LNCaP clone FGC (cell line): ENCODE measurements at regions not wholly inside any gene's neighbourhood (a gene's known extent, or its start where the extent isn't known, plus 50 kb on each side); places are given as distances from the start of the nearest gene placed in this dataset.

Experiments
- DNase-seq: peaks from one replicate; pipeline ENCODE4 v3.0.0-alpha.2; 2011; ENCODE audit warnings: low read depth
- H3K4me3 ChIP-seq: 2 replicates; pipeline ENCODE4 v1.5.1; 2011; ENCODE audit warnings: mild to moderate bottlenecking, low read depth, low read length, control low read depth
- CTCF ChIP-seq: IDR thresholded peaks from 2 replicates; pipeline ENCODE4 v1.5.1; 2012; ENCODE audit warnings: mild to moderate bottlenecking; ENCODE audit not compliant: control insufficient read depth, insufficient read depth; ENCODE audit errors: extremely low read depth

- H3K4me3 ChIP-seq, result no peak overlapping the region
- no peak for TF ChIP-seq CTCF
- DNase-seq, result no peak
These were observed 282.7 kb downstream of the ADGB start for GRCh38 chr6:146881228-146882181.

GRCh38 chr6:146883640-146884531 is 285.1 kb downstream of the ADGB start:
- TF ChIP-seq CTCF, result no peak
- H3K4me3 ChIP-seq, result no peak overlapping the region
- no peak for DNase-seq

DNA sequence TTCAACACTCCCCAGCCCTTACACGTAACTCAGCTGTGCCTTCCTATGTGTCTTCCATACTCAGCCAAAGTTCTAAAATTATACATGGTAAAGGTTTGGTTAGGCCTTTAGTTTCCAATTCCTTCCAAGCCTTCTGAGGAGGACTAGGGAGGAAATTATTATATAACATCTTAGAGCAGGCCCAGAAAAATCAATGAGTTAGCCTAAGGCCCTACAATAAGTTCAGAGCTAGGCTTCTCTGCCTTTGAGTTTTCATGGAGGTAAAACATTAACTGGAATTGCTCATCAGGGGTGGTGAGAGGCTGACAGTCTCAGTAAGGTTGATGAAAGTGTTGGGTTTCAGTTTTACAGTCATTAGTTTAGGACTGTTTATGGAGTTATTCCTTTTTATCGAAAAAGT is 286.0 kb downstream of the ADGB start:
- no peak for TF ChIP-seq CTCF
- no peak overlapping the region for H3K4me3 ChIP-seq
- no peak for DNase-seq

- H3K4me3 ChIP-seq, result no peak overlapping the region
- DNase-seq, result no peak
- TF ChIP-seq CTCF, result no peak
These were observed 287.1 kb downstream of the ADGB start for GRCh38 chr6:146885708-146886457.

DNA sequence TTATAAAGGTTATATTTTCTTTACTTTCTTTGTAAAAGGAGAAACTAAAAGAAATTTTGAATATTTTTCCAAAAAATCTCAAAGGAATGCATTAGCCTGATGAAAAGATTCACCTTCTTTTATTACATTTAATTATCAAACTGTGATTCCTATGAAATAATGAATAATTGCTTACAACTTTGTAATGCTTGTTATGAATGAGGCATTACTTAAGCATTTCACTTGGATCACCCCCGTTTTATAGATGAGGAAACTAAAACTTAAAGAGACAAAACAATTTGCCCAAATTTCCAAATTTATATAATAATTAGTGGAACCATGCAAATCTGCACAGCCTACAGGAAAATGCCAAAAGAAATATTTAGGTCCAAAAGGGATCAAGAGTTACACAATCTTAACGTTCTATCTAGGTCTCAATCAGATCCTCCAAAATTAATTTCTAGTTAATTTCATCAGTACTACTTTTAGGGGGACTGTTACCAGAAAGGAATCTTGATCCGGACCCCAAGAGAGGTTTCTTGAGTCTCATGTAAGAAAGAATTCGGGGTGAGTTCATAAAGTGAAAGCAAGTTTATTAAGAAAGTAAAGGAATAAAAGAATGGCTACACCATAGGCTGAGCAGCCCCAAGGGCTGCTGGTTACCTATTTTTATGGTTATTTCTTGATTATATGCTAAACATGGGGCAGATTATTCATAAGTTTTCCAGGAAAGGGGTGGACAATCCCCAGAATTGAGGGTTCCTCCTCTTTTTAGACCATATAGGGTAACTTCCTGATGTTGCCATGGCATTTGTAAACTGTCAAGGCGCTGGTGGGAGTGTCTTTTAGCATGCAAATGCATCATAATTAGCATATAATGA is 288.0 kb downstream of the ADGB start:
- TF ChIP-seq CTCF, result no peak
- H3K4me3 ChIP-seq, result no peak overlapping the region
- no peak for DNase-seq

GRCh38 chr6:146887447-146888077 is 288.8 kb downstream of the ADGB start:
- H3K4me3 ChIP-seq, result no peak overlapping the region
- TF ChIP-seq CTCF, result no peak
- no peak for DNase-seq
